Stomach (tissue), 8 donors: ENCODE measurements at regions not wholly inside any gene's neighbourhood (a gene's known extent, or its start where the extent isn't known, plus 50 kb on each side); places are given as distances from the start of the nearest gene placed in this dataset.
"Not testable (repeated sequence)": the region's sequence is repeated elsewhere in the genome, so short reads cannot be mapped to it uniquely, and the experiment has no call there.

Experiments used
- DNase-seq, 2 donors: peaks; one replicate each; pipeline versions ENCODE4 v3.0.0 to v3.0.0-alpha.2; 2013 to 2019
- H3K27ac ChIP-seq, 5 donors: fragments of 200-600 bp in 4 of 5; sonication (generic) in 4 of 5; one replicate each; pipeline ENCODE4 v1.5.1; 2013 to 2019; ENCODE audit warnings: mild to moderate bottlenecking in 1 of 5, moderate library complexity in 1 of 5
- H3K27me3 ChIP-seq, 3 donors: fragments of 200-600 bp; sonication (generic); one replicate each; pipeline ENCODE4 v1.5.1; 2017 to 2019; ENCODE audit warnings: mixed run types in 1 of 3
- H3K36me3 ChIP-seq, 4 donors: fragments of 200-600 bp; sonication (generic); 1 replicate in 3 of 4; 2 replicates in 1 of 4; pipeline ENCODE4 v1.5.1; 2016 to 2019
- H3K4me1 ChIP-seq, 4 donors: fragments of 200-600 bp; sonication (generic); one replicate each; pipeline ENCODE4 v1.5.1; 2016 to 2019
- H3K4me3 ChIP-seq, 4 donors: fragments of 200-600 bp; sonication (generic) in 3 of 4; one replicate each; pipeline ENCODE4 v1.5.1; 2016 to 2019; ENCODE audit warnings: mild to moderate bottlenecking in 1 of 4
- H3K9me3 ChIP-seq, 4 donors: fragments of 200-600 bp; sonication (generic); one replicate each; pipeline ENCODE4 v1.5.1; 2016 to 2019
- EP300 ChIP-seq: sonication (generic); formaldehyde crosslinking; IDR thresholded peaks from one replicate; pipeline ENCODE4 v1.6.1; 2017; ENCODE audit warnings: antibody characterized with exemption
- POLR2A ChIP-seq, 4 donors: fragments of 450-650 bp; IDR thresholded peaks; one replicate each; pipeline ENCODE4 v1.6.1; 2016; ENCODE audit warnings: antibody characterized with exemption in 4 of 4, control low read depth in 2 of 4, mild to moderate bottlenecking in 1 of 4, moderate library complexity in 1 of 4
- POLR2AphosphoS5 ChIP-seq, 3 donors: sonication (generic); formaldehyde crosslinking; IDR thresholded peaks; one replicate each; pipeline ENCODE4 v1.6.1; 2016; ENCODE audit warnings: antibody characterized with exemption in 3 of 3
- WGBS, 5 donors: extraction: QIAGEN DNeasy Blood & Tissue Kit in 3 of 5; methylation state at CpG; one replicate each; pipeline versions ENCODE4 v1.1.5 to v1.1.7; 2013 to 2018; 5-methylcytosine and 5-hydroxymethylcytosine counted together
- intact Hi-C: fragments of 100-400 bp; cut with DNase I; formaldehyde crosslinking; loops from one replicate; pipeline ENCODE4 v1.15.1; 2023; ENCODE audit warnings: low total_unique reads
- TF ChIP-seq, protein P1 (sequence below), 7 experiments: fragments of 450-650 bp in 4 of 7; fragments of 200-600 bp in 3 of 7; sonication (generic) in 3 of 7; IDR thresholded peaks; one replicate each; pipeline ENCODE4 v1.5.1; 2016 to 2019; ENCODE audit warnings: antibody characterized with exemption in 7 of 7, control low read depth in 2 of 7, mild to moderate bottlenecking in 1 of 7
- donor health status: healthy with polysubstance abuse.
- donor health status: Bipolar disorder and iron deficiency.
- donor health status: healthy.

- Histone ChIP-seq H3K4me1 (no peaks in the 10 kb centered on the region), H3K4me3 (no peak overlapping the region), H3K9me3 (peaks cover 0 to 10% (median 8%) of the 10 kb centered on the region in 4 donors), H3K36me3 (no peaks in the 10 kb centered on the region), H3K27ac (no peak overlapping the region), H3K27me3 (no peaks in the 10 kb centered on the region)
- WGBS, 5 donors, result 70 to 83% (median 74%) methylated on average over 4 of the region's 4 CpGs
- intact Hi-C loops, result no loop called here
- no peak for TF ChIP-seq EP300
- TF ChIP-seq POLR2A (IDR thresholded peaks at IDR 0.05), result no peak
- TF ChIP-seq POLR2AphosphoS5 (IDR thresholded peaks at IDR 0.05), result no peak
- TF ChIP-seq, protein P1, sequence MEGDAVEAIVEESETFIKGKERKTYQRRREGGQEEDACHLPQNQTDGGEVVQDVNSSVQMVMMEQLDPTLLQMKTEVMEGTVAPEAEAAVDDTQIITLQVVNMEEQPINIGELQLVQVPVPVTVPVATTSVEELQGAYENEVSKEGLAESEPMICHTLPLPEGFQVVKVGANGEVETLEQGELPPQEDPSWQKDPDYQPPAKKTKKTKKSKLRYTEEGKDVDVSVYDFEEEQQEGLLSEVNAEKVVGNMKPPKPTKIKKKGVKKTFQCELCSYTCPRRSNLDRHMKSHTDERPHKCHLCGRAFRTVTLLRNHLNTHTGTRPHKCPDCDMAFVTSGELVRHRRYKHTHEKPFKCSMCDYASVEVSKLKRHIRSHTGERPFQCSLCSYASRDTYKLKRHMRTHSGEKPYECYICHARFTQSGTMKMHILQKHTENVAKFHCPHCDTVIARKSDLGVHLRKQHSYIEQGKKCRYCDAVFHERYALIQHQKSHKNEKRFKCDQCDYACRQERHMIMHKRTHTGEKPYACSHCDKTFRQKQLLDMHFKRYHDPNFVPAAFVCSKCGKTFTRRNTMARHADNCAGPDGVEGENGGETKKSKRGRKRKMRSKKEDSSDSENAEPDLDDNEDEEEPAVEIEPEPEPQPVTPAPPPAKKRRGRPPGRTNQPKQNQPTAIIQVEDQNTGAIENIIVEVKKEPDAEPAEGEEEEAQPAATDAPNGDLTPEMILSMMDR (IDR thresholded peaks at IDR 0.05), result no peak
- no peak for DNase-seq
Observed at GRCh38 chr18:64377446-64377845, 228.6 kb upstream of the LINC00305 start.

GRCh38 chr18:64372850-64373249 is 224.0 kb upstream of the LINC00305 start:
- intact Hi-C loops, result no loop called here
- Histone ChIP-seq H3K27ac (no peak overlapping the region), H3K27me3 (no peaks in the 10 kb centered on the region), H3K36me3 (no peaks in the 10 kb centered on the region), H3K4me3 (no peak overlapping the region), H3K9me3 (peaks cover 0 to 10% (median 8%) of the 10 kb centered on the region in 4 donors), H3K4me1 (no peaks in the 10 kb centered on the region)
- no peak for DNase-seq
- TF ChIP-seq, protein P1 (IDR thresholded peaks at IDR 0.05), result no peak
- no peak for TF ChIP-seq POLR2A (IDR thresholded peaks at IDR 0.05)
- TF ChIP-seq POLR2AphosphoS5 (IDR thresholded peaks at IDR 0.05), result no peak
- 76 to 82% (median 78%) methylated on average over 2 of the region's 2 CpGs for WGBS, 5 donors

GRCh38 chr18:64369830-64370440 is 221.0 kb upstream of the LINC00305 start:
- H3K27me3 ChIP-seq, H3K36me3 ChIP-seq, H3K4me1 ChIP-seq, DNase-seq, H3K4me3 ChIP-seq, intact Hi-C loops, H3K9me3 ChIP-seq, H3K27ac ChIP-seq: not testable (repeated sequence)
- 64 to 73% (median 68%) methylated on average over 6 of the region's 8 CpGs for WGBS, 5 donors

GRCh38 chr18:64365106-64365505 is 216.2 kb upstream of the LINC00305 start:
- no peaks in the 10 kb centered on the region for H3K36me3 ChIP-seq

GRCh38 chr18:64337673-64338072 is 188.8 kb upstream of the LINC00305 start:
- Histone ChIP-seq H3K9me3 (no peaks in the 10 kb centered on the region), H3K4me1 (no peaks in the 10 kb centered on the region), H3K36me3 (no peaks in the 10 kb centered on the region), H3K27ac (no peak overlapping the region), H3K4me3 (no peak overlapping the region), H3K27me3 (no peaks in the 10 kb centered on the region)
- WGBS, 5 donors, result 87 to 94% (median 92%) methylated on average over 3 of the region's 3 CpGs
- intact Hi-C loops, result no loop called here
- TF ChIP-seq, protein P1 (IDR thresholded peaks at IDR 0.05), result no peak
- TF ChIP-seq POLR2A (IDR thresholded peaks at IDR 0.05) (no peak), EP300 (no peak), POLR2AphosphoS5 (IDR thresholded peaks at IDR 0.05) (no peak)
- DNase-seq, result no peak

More at GRCh38 chr18:64365106-64365505, 216.2 kb upstream of the LINC00305 start:
- Histone ChIP-seq H3K4me1 (no peaks in the 10 kb centered on the region), H3K4me3 (no peak overlapping the region), H3K9me3 (peaks cover 0 to 14% (median 12%) of the 10 kb centered on the region in 4 donors), H3K27me3 (no peaks in the 10 kb centered on the region), H3K27ac (no peak overlapping the region)
- no peak for TF ChIP-seq POLR2A (IDR thresholded peaks at IDR 0.05)
- TF ChIP-seq EP300, result no peak
- TF ChIP-seq POLR2AphosphoS5 (IDR thresholded peaks at IDR 0.05), result no peak
- TF ChIP-seq, protein P1 (IDR thresholded peaks at IDR 0.05), result no peak
- intact Hi-C loops, result no loop called here
- 62 to 74% (median 65%) methylated on average over 4 of the region's 4 CpGs for WGBS, 5 donors
- no peak for DNase-seq
